Activated CD8-positive, alpha-beta T cell treated with anti-CD3 and anti-CD28 coated beads for 36 hours (primary cell): ENCODE measurements at regions not wholly inside any gene's neighbourhood (a gene's known extent, or its start where the extent isn't known, plus 50 kb on each side); places are given as distances from the start of the nearest gene placed in this dataset.

Experiments
- ATAC-seq: fragments of 200-7000 bp; cut with Tn5 transposase; one replicate; pipeline ENCODE4 v1.10.0; 2021; ENCODE audit warnings: mild to moderate bottlenecking, moderate library complexity
- CTCF ChIA-PET: fragments of 350-600 bp; sonication (Branson Sonifier 250); formaldehyde crosslinking; loops from one replicate; lab custom pipeline; 2021; ENCODE audit warnings: antibody characterized with exemption; lab: Charles Lee
- POLR2A ChIA-PET: fragments of 350-600 bp; sonication (Branson Sonifier 250); formaldehyde crosslinking; loops from one replicate; lab custom pipeline; 2021; ENCODE audit warnings: antibody characterized with exemption; lab: Charles Lee
- DNase-seq: peaks from one replicate; pipeline ENCODE4 v3.0.0-alpha.2; 2020
- H3K27ac Mint-ChIP-seq: one replicate; pipeline ENCODE4 v1.8.0; 2021; ENCODE audit warnings: mild to moderate bottlenecking, mixed read lengths
- H3K27me3 Mint-ChIP-seq: one replicate; pipeline ENCODE4 v1.8.0; 2021; ENCODE audit warnings: mixed read lengths
- H3K36me3 Mint-ChIP-seq: one replicate; pipeline ENCODE4 v1.8.0; 2021; ENCODE audit warnings: low read depth, mixed read lengths
- H3K4me1 Mint-ChIP-seq: one replicate; pipeline ENCODE4 v1.8.0; 2021; ENCODE audit warnings: low read depth, mixed read lengths
- H3K4me3 Mint-ChIP-seq: one replicate; pipeline ENCODE4 v1.8.0; 2021; ENCODE audit warnings: mild to moderate bottlenecking, moderate library complexity, mixed read lengths
- H3K9me3 Mint-ChIP-seq: one replicate; pipeline ENCODE4 v1.8.0; 2021; ENCODE audit warnings: mixed read lengths
- CTCF ChIP-seq: fragments of 200-600 bp; IDR thresholded peaks from one replicate; pipeline ENCODE4 v1.8.0; 2022; ENCODE audit warnings: antibody characterized with exemption, mild to moderate bottlenecking
- intact Hi-C: fragments of 100-400 bp; cut with micrococcal nuclease; formaldehyde crosslinking; loops from one replicate; pipeline ENCODE4 v1.10.0; 2022

GRCh38 chr21:24840287-24840686 lies 767.0 kb downstream of the MRPL39 start:
- ATAC-seq (no peak), DNase-seq (no peak)
- H3K27ac Mint-ChIP-seq: no peak overlapping the region
- ChIA-PET CTCF (no interaction called here), POLR2A (no interaction called here)
- H3K9me3 Mint-ChIP-seq: no peaks in the 10 kb centered on the region
- H3K4me3 Mint-ChIP-seq: no peak overlapping the region
- intact Hi-C loops: no loop called here
- no peaks in the 10 kb centered on the region for H3K27me3 Mint-ChIP-seq
- no peaks in the 10 kb centered on the region for H3K36me3 Mint-ChIP-seq
- no peaks in the 10 kb centered on the region for H3K4me1 Mint-ChIP-seq
- no peak for TF ChIP-seq CTCF

- TF ChIP-seq CTCF: no peak
- no peak overlapping the region for H3K4me3 Mint-ChIP-seq
- DNase-seq (no peak), ATAC-seq (no peak)
- CTCF ChIA-PET: no interaction called here
- H3K27me3 Mint-ChIP-seq: no peaks in the 10 kb centered on the region
- POLR2A ChIA-PET: no interaction called here
- intact Hi-C loops: no loop called here
- H3K9me3 Mint-ChIP-seq: no peaks in the 10 kb centered on the region
- H3K4me1 Mint-ChIP-seq: no peaks in the 10 kb centered on the region
- H3K27ac Mint-ChIP-seq: no peak overlapping the region
- no peaks in the 10 kb centered on the region for H3K36me3 Mint-ChIP-seq
Observed at GRCh38 chr21:24832961-24833360, 774.3 kb downstream of the MRPL39 start.

GRCh38 chr21:24829397-24829796 lies 777.9 kb downstream of the MRPL39 start:
- Mint-ChIP-seq H3K27ac (no peak overlapping the region), H3K4me1 (no peaks in the 10 kb centered on the region), H3K4me3 (no peak overlapping the region), H3K36me3 (no peaks in the 10 kb centered on the region), H3K9me3 (no peaks in the 10 kb centered on the region), H3K27me3 (no peaks in the 10 kb centered on the region)
- no peak for TF ChIP-seq CTCF
- POLR2A ChIA-PET: no interaction called here
- no peak for ATAC-seq
- CTCF ChIA-PET: interaction anchor here (0.6 kb wide), 1 partner anchor 10 kb away, joined by 4 read pairs; no protein-coding TSS in a partner anchor
- DNase-seq: no peak
- intact Hi-C loops: no loop called here

GRCh38 chr21:24826822-24827221 lies 780.5 kb downstream of the MRPL39 start:
- ATAC-seq (no peak), DNase-seq (no peak)
- no peak overlapping the region for H3K27ac Mint-ChIP-seq
- H3K4me3 Mint-ChIP-seq: no peak overlapping the region
- no peaks in the 10 kb centered on the region for H3K4me1 Mint-ChIP-seq
- CTCF ChIA-PET: no interaction called here
- no peak for TF ChIP-seq CTCF
- no peaks in the 10 kb centered on the region for H3K27me3 Mint-ChIP-seq
- POLR2A ChIA-PET: no interaction called here
- H3K36me3 Mint-ChIP-seq: no peaks in the 10 kb centered on the region
- intact Hi-C loops: no loop called here
- no peaks in the 10 kb centered on the region for H3K9me3 Mint-ChIP-seq

- CTCF ChIA-PET: no interaction called here
- intact Hi-C loops: no loop called here
- no peak for DNase-seq
- ATAC-seq: no peak
- Mint-ChIP-seq H3K27me3 (no peaks in the 10 kb centered on the region), H3K9me3 (no peaks in the 10 kb centered on the region), H3K4me1 (no peaks in the 10 kb centered on the region), H3K27ac (no peak overlapping the region), H3K36me3 (no peaks in the 10 kb centered on the region), H3K4me3 (no peak overlapping the region)
- POLR2A ChIA-PET: no interaction called here
- TF ChIP-seq CTCF: no peak
Observed at GRCh38 chr21:24825348-24825747, 781.9 kb downstream of the MRPL39 start.
